KMS-11 (cell line): ENCODE measurements at regions not wholly inside any gene's neighbourhood (a gene's known extent, or its start where the extent isn't known, plus 50 kb on each side); places are given as distances from the start of the nearest gene placed in this dataset.

Experiments used
- H2AFZ ChIP-seq: fragments of 200-600 bp; sonication (generic); 2 replicates; pipeline ENCODE4 v1.6.1; 2016; ENCODE audit warnings: antibody characterized with exemption, mixed run types, low read depth
- H3K27ac ChIP-seq: fragments of 200-600 bp; sonication (generic); 2 replicates; pipeline ENCODE4 v1.6.1; 2016; ENCODE audit warnings: mild to moderate bottlenecking, mixed run types
- H3K27me3 ChIP-seq: fragments of 200-600 bp; sonication (generic); 2 replicates; pipeline ENCODE4 v1.6.1; 2017; ENCODE audit warnings: mild to moderate bottlenecking, low read depth, mixed run types, moderate library complexity; ENCODE audit not compliant: insufficient read depth
- H3K36me3 ChIP-seq: fragments of 200-600 bp; sonication (generic); 2 replicates; pipeline ENCODE4 v1.6.1; 2017; ENCODE audit warnings: mild to moderate bottlenecking, mixed run types; ENCODE audit not compliant: insufficient read depth
- H3K4me1 ChIP-seq: fragments of 200-600 bp; sonication (generic); 2 replicates; pipeline ENCODE4 v1.6.1; 2016; ENCODE audit warnings: mild to moderate bottlenecking, low read depth, mixed run types; ENCODE audit not compliant: poor library complexity, severe bottlenecking
- H3K4me2 ChIP-seq: fragments of 200-600 bp; sonication (generic); 2 replicates; pipeline ENCODE4 v1.7.0; 2016; ENCODE audit warnings: mild to moderate bottlenecking, mixed run types
- H3K4me3 ChIP-seq: fragments of 200-600 bp; sonication (generic); IDR thresholded peaks from 2 replicates; pipeline ENCODE4 v1.6.1; 2017; ENCODE audit warnings: low read depth, low read length, mixed read lengths; ENCODE audit not compliant: insufficient read depth
- H3K79me2 ChIP-seq: fragments of 200-600 bp; sonication (generic); 2 replicates; pipeline ENCODE4 v1.6.1; 2016; ENCODE audit warnings: low read depth, mixed run types; ENCODE audit not compliant: insufficient read depth
- H3K9ac ChIP-seq: fragments of 200-600 bp; sonication (generic); 2 replicates; pipeline ENCODE4 v1.6.1; 2016; ENCODE audit warnings: mild to moderate bottlenecking, mixed run types
- H4K20me1 ChIP-seq: fragments of 200-600 bp; sonication (generic); 2 replicates; pipeline ENCODE4 v1.6.1; 2016; ENCODE audit warnings: mild to moderate bottlenecking, mixed run types; ENCODE audit not compliant: insufficient read depth
- TF ChIP-seq, protein P1 (sequence below): fragments of 200-600 bp; sonication (generic); conservative IDR thresholded peaks from 2 replicates; pipeline ENCODE4 v1.6.1; 2017; ENCODE audit warnings: low read depth, mild to moderate bottlenecking, antibody characterized with exemption, low read length, moderate library complexity, mixed read lengths

DNA sequence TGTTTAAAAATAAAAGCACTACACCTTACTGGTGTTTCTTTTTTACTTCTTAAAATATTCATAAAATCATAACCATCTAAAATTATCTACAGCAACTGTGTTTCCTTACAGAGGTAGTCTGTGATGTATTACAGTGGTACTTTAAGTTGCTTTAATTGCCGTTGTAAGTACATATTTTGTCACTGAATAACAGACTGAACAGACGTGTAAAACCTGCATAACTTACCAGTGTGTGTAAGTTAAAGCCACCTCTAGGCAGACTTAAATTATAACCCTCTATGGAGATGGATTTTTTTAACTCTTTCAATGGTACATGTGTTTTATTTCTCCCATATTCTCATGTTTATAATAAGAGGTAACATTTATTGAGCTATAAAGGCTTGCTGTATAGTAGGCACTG lies 166.8 kb downstream of the NR4A2 start:
- no peaks in the 10 kb centered on the region for H3K79me2 ChIP-seq
- H3K27me3 ChIP-seq: no peaks in the 10 kb centered on the region
- H4K20me1 ChIP-seq: no peaks in the 10 kb centered on the region
- H3K4me2 ChIP-seq: no peak overlapping the region
- no peak overlapping the region for H3K9ac ChIP-seq
- TF ChIP-seq, protein P1, sequence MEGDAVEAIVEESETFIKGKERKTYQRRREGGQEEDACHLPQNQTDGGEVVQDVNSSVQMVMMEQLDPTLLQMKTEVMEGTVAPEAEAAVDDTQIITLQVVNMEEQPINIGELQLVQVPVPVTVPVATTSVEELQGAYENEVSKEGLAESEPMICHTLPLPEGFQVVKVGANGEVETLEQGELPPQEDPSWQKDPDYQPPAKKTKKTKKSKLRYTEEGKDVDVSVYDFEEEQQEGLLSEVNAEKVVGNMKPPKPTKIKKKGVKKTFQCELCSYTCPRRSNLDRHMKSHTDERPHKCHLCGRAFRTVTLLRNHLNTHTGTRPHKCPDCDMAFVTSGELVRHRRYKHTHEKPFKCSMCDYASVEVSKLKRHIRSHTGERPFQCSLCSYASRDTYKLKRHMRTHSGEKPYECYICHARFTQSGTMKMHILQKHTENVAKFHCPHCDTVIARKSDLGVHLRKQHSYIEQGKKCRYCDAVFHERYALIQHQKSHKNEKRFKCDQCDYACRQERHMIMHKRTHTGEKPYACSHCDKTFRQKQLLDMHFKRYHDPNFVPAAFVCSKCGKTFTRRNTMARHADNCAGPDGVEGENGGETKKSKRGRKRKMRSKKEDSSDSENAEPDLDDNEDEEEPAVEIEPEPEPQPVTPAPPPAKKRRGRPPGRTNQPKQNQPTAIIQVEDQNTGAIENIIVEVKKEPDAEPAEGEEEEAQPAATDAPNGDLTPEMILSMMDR: no peak
- no peak overlapping the region for H3K4me3 ChIP-seq
- no peak overlapping the region for H3K27ac ChIP-seq
- H3K4me1 ChIP-seq: no peaks in the 10 kb centered on the region
- no peaks in the 10 kb centered on the region for H3K36me3 ChIP-seq
- H2AFZ ChIP-seq: no peak overlapping the region

DNA sequence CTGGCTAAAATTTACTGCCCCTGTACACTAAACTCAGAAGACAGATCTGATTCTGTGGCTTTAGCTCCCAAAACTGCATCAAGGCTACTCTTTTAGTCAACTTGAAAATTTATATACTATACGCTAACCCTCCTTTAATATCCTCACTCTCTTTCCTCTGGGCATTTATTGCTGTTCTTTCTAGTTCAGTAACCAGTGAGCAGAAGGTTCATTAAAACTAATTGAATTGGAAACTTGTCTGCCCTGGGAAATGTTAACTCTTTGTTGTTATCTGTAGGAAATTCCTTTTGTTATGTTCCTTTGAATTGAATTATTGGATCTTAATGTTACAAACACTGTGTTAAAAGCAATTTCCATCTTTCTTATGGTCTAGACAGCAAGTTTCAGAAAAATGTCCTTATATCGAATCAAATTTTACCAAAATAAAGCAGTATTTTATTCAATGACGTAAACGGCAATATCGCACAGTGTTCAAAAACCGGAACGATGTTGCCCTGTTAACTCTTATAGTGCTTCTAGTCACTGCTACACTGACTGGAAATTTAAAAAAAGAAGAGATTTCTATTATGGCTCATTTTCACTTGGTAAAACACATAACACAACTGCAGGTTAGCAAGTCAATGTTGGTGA lies 168.3 kb downstream of the NR4A2 start:
- no peaks in the 10 kb centered on the region for H4K20me1 ChIP-seq
- H3K27ac ChIP-seq: no peak overlapping the region
- H3K9ac ChIP-seq: no peak overlapping the region
- no peaks in the 10 kb centered on the region for H3K4me1 ChIP-seq
- TF ChIP-seq, protein P1: no peak
- H3K27me3 ChIP-seq: no peaks in the 10 kb centered on the region
- no peaks in the 10 kb centered on the region for H3K36me3 ChIP-seq
- no peaks in the 10 kb centered on the region for H3K79me2 ChIP-seq
- no peak overlapping the region for H3K4me2 ChIP-seq
- H2AFZ ChIP-seq: no peak overlapping the region
- H3K4me3 ChIP-seq: no peak overlapping the region

DNA sequence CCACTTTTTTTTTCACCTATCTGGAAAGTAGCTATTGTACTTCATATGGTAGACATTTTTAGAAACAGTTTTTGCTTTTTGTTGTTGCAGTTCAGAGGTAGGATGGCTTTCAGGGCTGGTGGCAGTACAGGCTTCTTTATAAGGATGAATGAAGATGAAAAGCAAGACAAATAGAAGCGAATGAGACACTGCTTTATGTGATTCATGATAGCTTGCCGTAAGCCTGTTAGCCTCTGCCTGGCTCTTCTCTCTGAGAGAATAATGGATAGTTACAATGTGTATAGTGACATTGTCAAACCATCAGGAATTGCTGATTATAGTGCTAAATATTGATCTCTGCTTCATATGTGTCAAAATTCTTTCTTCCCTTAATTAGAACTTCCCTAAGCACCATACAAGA lies 173.7 kb downstream of the NR4A2 start:
- H3K79me2 ChIP-seq: no peaks in the 10 kb centered on the region
- no peak overlapping the region for H2AFZ ChIP-seq
- H4K20me1 ChIP-seq: no peaks in the 10 kb centered on the region
- H3K4me1 ChIP-seq: no peaks in the 10 kb centered on the region
- H3K27me3 ChIP-seq: no peaks in the 10 kb centered on the region
- H3K4me3 ChIP-seq: no peak overlapping the region
- H3K36me3 ChIP-seq: no peaks in the 10 kb centered on the region
- no peak overlapping the region for H3K9ac ChIP-seq
- no peak overlapping the region for H3K27ac ChIP-seq
- TF ChIP-seq, protein P1: no peak
- no peak overlapping the region for H3K4me2 ChIP-seq

DNA sequence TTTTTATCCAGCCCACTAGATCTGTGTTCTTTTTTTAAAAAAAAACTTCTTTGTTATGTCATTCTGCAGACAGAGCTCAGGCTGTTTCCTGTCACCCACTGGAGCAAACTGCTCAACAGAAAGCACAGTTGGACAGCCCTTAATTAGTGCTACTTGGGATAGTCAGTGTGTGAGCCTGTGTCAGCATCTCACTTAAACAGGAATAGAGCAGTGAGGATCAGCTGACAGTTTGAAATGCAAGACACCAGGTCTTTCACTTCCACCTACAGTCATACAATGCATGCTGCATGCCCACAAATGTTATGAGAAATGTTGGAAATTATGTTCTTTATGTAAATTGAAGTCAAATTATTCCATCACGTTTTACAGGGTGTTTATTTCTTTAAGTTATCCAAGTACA lies 174.9 kb downstream of the NR4A2 start:
- Histone ChIP-seq H3K4me2 (no peak overlapping the region), H4K20me1 (no peaks in the 10 kb centered on the region), H3K79me2 (no peaks in the 10 kb centered on the region), H2AFZ (no peak overlapping the region), H3K27me3 (no peaks in the 10 kb centered on the region), H3K9ac (no peak overlapping the region), H3K4me1 (no peaks in the 10 kb centered on the region), H3K27ac (no peak overlapping the region), H3K4me3 (no peak overlapping the region), H3K36me3 (no peaks in the 10 kb centered on the region)
- TF ChIP-seq, protein P1: no peak
